NCI-H82 (cell line): ENCODE measurements at regions not wholly inside any gene's neighbourhood (a gene's known extent, or its start where the extent isn't known, plus 50 kb on each side); places are given as distances from the start of the nearest gene placed in this dataset.
"Not testable (repeated sequence)": the region's sequence is repeated elsewhere in the genome, so short reads cannot be mapped to it uniquely, and the experiment has no call there.

Experiments
- DNase-seq: peaks from one replicate; lab custom pipeline; 2025; lab: John Stamatoyannopoulos, UW

GRCh38 chr2:204143216-204144014 lies 206.9 kb downstream of the ICOS start:
- DNase-seq: no peak

GRCh38 chr2:204144492-204144891 lies 207.9 kb downstream of the ICOS start:
- no peak for DNase-seq

GRCh38 chr2:204145263-204145751 lies 208.7 kb downstream of the ICOS start:
- peak; percentile 93 for DNase-seq

- DNase-seq: no peak
Observed at GRCh38 chr2:204145791-204146190, 209.2 kb downstream of the ICOS start.

GRCh38 chr2:204147040-204147439 lies 210.5 kb downstream of the ICOS start:
- not testable (repeated sequence) for DNase-seq

- DNase-seq: no peak
Observed at GRCh38 chr2:204150721-204151120, 214.2 kb downstream of the ICOS start.

GRCh38 chr2:204152616-204153015 lies 216.1 kb downstream of the ICOS start:
- no peak for DNase-seq

GRCh38 chr2:204154863-204155262 lies 218.3 kb downstream of the ICOS start:
- DNase-seq: no peak

GRCh38 chr2:204156456-204156855 lies 219.9 kb downstream of the ICOS start:
- no peak for DNase-seq

- no peak for DNase-seq
Observed at GRCh38 chr2:204157684-204158083, 221.1 kb downstream of the ICOS start.

- DNase-seq: no peak
Observed at GRCh38 chr2:204159526-204159925, 223.0 kb downstream of the ICOS start.

GRCh38 chr2:204160989-204161388 lies 224.4 kb downstream of the ICOS start:
- DNase-seq: no peak

- DNase-seq: no peak
Observed at GRCh38 chr2:204161886-204162285, 225.3 kb downstream of the ICOS start.

- DNase-seq: no peak
Observed at GRCh38 chr2:204166961-204167360, 230.4 kb downstream of the ICOS start.

- peak; percentile 38 for DNase-seq
Observed at GRCh38 chr2:204167670-204168069, 231.1 kb downstream of the ICOS start.

GRCh38 chr2:204170411-204170810 lies 233.8 kb downstream of the ICOS start:
- peak; percentile 97 for DNase-seq

GRCh38 chr2:204171432-204172144 lies 235.0 kb downstream of the ICOS start:
- DNase-seq: peak; percentile 24

GRCh38 chr2:204172145-204172600 lies 235.6 kb downstream of the ICOS start:
- DNase-seq: peak; percentile 33

- no peak for DNase-seq
Observed at GRCh38 chr2:204174034-204174433, 237.5 kb downstream of the ICOS start.

GRCh38 chr2:204175552-204176271 lies 239.1 kb downstream of the ICOS start:
- DNase-seq: peak; percentile 98

- DNase-seq: no peak
Observed at GRCh38 chr2:204176306-204176705, 239.7 kb downstream of the ICOS start.

- DNase-seq: no peak
Observed at GRCh38 chr2:204177251-204177976, 240.9 kb downstream of the ICOS start.
